Large intestine (tissue), 3 donors: ENCODE measurements at regions not wholly inside any gene's neighbourhood (a gene's known extent, or its start where the extent isn't known, plus 50 kb on each side); places are given as distances from the start of the nearest gene placed in this dataset.

Experiments
- DNase-seq, 2 donors: peaks; one replicate each; pipeline versions ENCODE4 v3.0.0 to v3.0.0-alpha.2; 2013
- H3K27ac ChIP-seq: one replicate; pipeline ENCODE4 v1.5.1; 2013; ENCODE audit warnings: low read length
- H3K27me3 ChIP-seq: 2 replicates; pipeline ENCODE4 v1.6.1; 2013; ENCODE audit warnings: low read length; ENCODE audit not compliant: control insufficient read depth, insufficient read depth
- H3K36me3 ChIP-seq: 2 replicates; pipeline ENCODE4 v1.6.1; 2013; ENCODE audit warnings: low read length; ENCODE audit not compliant: control insufficient read depth, insufficient read depth
- H3K4me1 ChIP-seq: one replicate; pipeline ENCODE4 v1.6.1; 2013; ENCODE audit warnings: low read length; ENCODE audit not compliant: control insufficient read depth, insufficient read depth
- H3K4me3 ChIP-seq: one replicate; pipeline ENCODE4 v1.5.1; 2013; ENCODE audit warnings: low read length
- H3K9me3 ChIP-seq: one replicate; pipeline ENCODE4 v1.6.1; 2013; ENCODE audit warnings: mild to moderate bottlenecking, low read depth, low read length, moderate library complexity; ENCODE audit not compliant: control insufficient read depth
- WGBS: methylation state at CpG from one replicate; pipeline ENCODE4 v1.1.5; 2013; ENCODE audit warnings: low lambda C conversion rate; ENCODE audit not compliant: insufficient coverage; 5-methylcytosine and 5-hydroxymethylcytosine counted together

GRCh38 chr7:17638727-17639126 is 301.6 kb downstream of the SNX13 start:
- WGBS, result no CpG with 5 or more reads among the region's 1 CpG
- H3K4me3 ChIP-seq, result no peak overlapping the region
- no peaks in the 10 kb centered on the region for H3K9me3 ChIP-seq
- no peaks in the 10 kb centered on the region for H3K27me3 ChIP-seq
- no peak overlapping the region for H3K27ac ChIP-seq
- no peaks in the 10 kb centered on the region for H3K4me1 ChIP-seq
- H3K36me3 ChIP-seq, result no peaks in the 10 kb centered on the region
- DNase-seq, result peak; percentile 42 to 58

- DNase-seq, result peak in 1 of 2 donors; percentile 17
- no peaks in the 10 kb centered on the region for H3K36me3 ChIP-seq
Measured at GRCh38 chr7:17640730-17641377, 299.4 kb downstream of the SNX13 start.

GRCh38 chr7:17645500-17645899 is 294.8 kb downstream of the SNX13 start:
- Histone ChIP-seq H3K27me3 (no peaks in the 10 kb centered on the region), H3K4me3 (no peak overlapping the region), H3K27ac (no peak overlapping the region), H3K4me1 (no peaks in the 10 kb centered on the region), H3K9me3 (no peaks in the 10 kb centered on the region), H3K36me3 (no peaks in the 10 kb centered on the region)
- DNase-seq, result no peak
- 100% methylated on average over 1 of the region's 1 CpG for WGBS

More at GRCh38 chr7:17640730-17641377, 299.4 kb downstream of the SNX13 start:
- H3K4me1 ChIP-seq, result no peaks in the 10 kb centered on the region
- no peak overlapping the region for H3K4me3 ChIP-seq
- 67% methylated on average over 1 of the region's 4 CpGs for WGBS
- H3K27me3 ChIP-seq, result no peaks in the 10 kb centered on the region
- no peaks in the 10 kb centered on the region for H3K9me3 ChIP-seq
- H3K27ac ChIP-seq, result no peak overlapping the region

- H3K36me3 ChIP-seq, result no peaks in the 10 kb centered on the region
- peak in 1 of 2 donors; percentile 24 for DNase-seq
Measured at GRCh38 chr7:17646253-17646956, 293.9 kb downstream of the SNX13 start.

GRCh38 chr7:17651341-17651740 is 289.0 kb downstream of the SNX13 start:
- no peaks in the 10 kb centered on the region for H3K9me3 ChIP-seq
- no peaks in the 10 kb centered on the region for H3K36me3 ChIP-seq
- no peaks in the 10 kb centered on the region for H3K4me1 ChIP-seq
- no peaks in the 10 kb centered on the region for H3K27me3 ChIP-seq
- H3K4me3 ChIP-seq, result no peak overlapping the region
- peak in 1 of 2 donors; percentile 10 for DNase-seq
- H3K27ac ChIP-seq, result no peak overlapping the region
- no CpG with 5 or more reads among the region's 2 CpGs for WGBS

More at GRCh38 chr7:17646253-17646956, 293.9 kb downstream of the SNX13 start:
- Histone ChIP-seq H3K4me1 (no peaks in the 10 kb centered on the region), H3K27me3 (no peaks in the 10 kb centered on the region), H3K27ac (no peak overlapping the region), H3K4me3 (no peak overlapping the region), H3K9me3 (no peaks in the 10 kb centered on the region)
- WGBS, result 100% methylated on average over 2 of the region's 3 CpGs

- no peak overlapping the region for H3K4me3 ChIP-seq
- H3K9me3 ChIP-seq, result no peaks in the 10 kb centered on the region
- peak; percentile 20 for DNase-seq
- H3K27ac ChIP-seq, result no peak overlapping the region
- H3K4me1 ChIP-seq, result no peaks in the 10 kb centered on the region
- H3K27me3 ChIP-seq, result no peaks in the 10 kb centered on the region
- no peaks in the 10 kb centered on the region for H3K36me3 ChIP-seq
- WGBS, result no CpG with 5 or more reads among the region's 4 CpGs
Measured at GRCh38 chr7:17651863-17652385, 288.4 kb downstream of the SNX13 start.

- DNase-seq, result no peak
- Histone ChIP-seq H3K4me3 (no peak overlapping the region), H3K36me3 (no peaks in the 10 kb centered on the region), H3K4me1 (no peaks in the 10 kb centered on the region), H3K9me3 (no peaks in the 10 kb centered on the region), H3K27me3 (no peaks in the 10 kb centered on the region), H3K27ac (no peak overlapping the region)
- WGBS, result no CpG with 5 or more reads among the region's 2 CpGs
Measured at GRCh38 chr7:17654940-17655339, 285.4 kb downstream of the SNX13 start.

- Histone ChIP-seq H3K9me3 (no peaks in the 10 kb centered on the region), H3K27ac (no peak overlapping the region), H3K27me3 (no peaks in the 10 kb centered on the region), H3K4me3 (no peak overlapping the region), H3K36me3 (no peaks in the 10 kb centered on the region), H3K4me1 (no peaks in the 10 kb centered on the region)
- WGBS, result no CpG with 5 or more reads among the region's 3 CpGs
- no peak for DNase-seq
Measured at GRCh38 chr7:17659126-17659525, 281.2 kb downstream of the SNX13 start.

GRCh38 chr7:17660116-17660515 is 280.2 kb downstream of the SNX13 start:
- no peaks in the 10 kb centered on the region for H3K36me3 ChIP-seq
- H3K4me1 ChIP-seq, result no peaks in the 10 kb centered on the region
- H3K9me3 ChIP-seq, result no peaks in the 10 kb centered on the region
- H3K27ac ChIP-seq, result no peak overlapping the region
- no peak overlapping the region for H3K4me3 ChIP-seq
- H3K27me3 ChIP-seq, result no peaks in the 10 kb centered on the region
- DNase-seq, result no peak
- WGBS, result no CpG with 5 or more reads among the region's 1 CpG

GRCh38 chr7:17661982-17662585 is 278.2 kb downstream of the SNX13 start:
- WGBS, result no CpG with 5 or more reads among the region's 3 CpGs
- no peaks in the 10 kb centered on the region for H3K9me3 ChIP-seq
- H3K4me3 ChIP-seq, result no peak overlapping the region
- no peak for DNase-seq
- H3K36me3 ChIP-seq, result no peaks in the 10 kb centered on the region
- no peak overlapping the region for H3K27ac ChIP-seq
- H3K4me1 ChIP-seq, result no peaks in the 10 kb centered on the region
- H3K27me3 ChIP-seq, result no peaks in the 10 kb centered on the region
